GM12878 (cell line): ENCODE measurements at regions not wholly inside any gene's neighbourhood (a gene's known extent, or its start where the extent isn't known, plus 50 kb on each side); places are given as distances from the start of the nearest gene placed in this dataset.

Source experiments
- TF ChIP-seq, protein P1 (sequence below): IDR thresholded peaks from 2 replicates; pipeline ENCODE4 v1.6.1; 2011; ENCODE audit warnings: low read depth, low read length, improper control_type of control experiment, borderline replicate concordance
- TF ChIP-seq, protein P2 (sequence below): IDR thresholded peaks from 2 replicates; pipeline ENCODE4 v1.6.1; 2011; ENCODE audit warnings: mild to moderate bottlenecking, low read depth, low read length, moderate library complexity; ENCODE audit not compliant: insufficient replicate concordance

DNA sequence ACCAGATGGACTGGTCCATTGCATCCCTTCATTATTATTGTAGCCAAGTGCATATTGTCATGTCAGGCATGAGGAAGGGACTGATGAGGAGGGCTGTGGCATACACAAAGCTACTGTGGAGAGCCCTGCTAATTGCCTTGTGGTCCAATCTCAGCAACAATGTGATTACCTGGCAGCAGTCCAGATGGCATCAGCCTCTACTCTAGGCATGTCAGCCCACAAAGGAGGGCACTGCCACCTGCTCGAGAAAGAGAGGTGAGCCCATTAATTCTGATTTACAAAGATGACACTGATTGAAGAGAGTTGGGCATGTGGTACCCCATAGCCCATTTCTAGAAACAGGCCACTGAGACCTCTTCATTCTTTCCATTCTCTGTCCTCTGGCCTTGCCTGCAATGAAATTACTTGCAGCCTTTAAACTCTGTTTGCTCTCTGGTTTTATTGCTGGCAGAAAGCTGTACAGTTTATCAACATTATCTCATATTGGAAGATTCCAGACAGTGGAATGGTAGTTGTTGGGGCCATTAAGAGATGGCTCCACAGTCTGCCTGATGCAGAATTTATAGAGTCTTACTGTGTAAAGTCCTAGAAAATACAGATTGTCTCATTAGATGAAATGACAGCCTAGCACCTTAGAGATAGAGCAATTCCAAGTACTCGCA is 307.7 kb downstream of the ARPP21 start:
- TF ChIP-seq, protein P1, sequence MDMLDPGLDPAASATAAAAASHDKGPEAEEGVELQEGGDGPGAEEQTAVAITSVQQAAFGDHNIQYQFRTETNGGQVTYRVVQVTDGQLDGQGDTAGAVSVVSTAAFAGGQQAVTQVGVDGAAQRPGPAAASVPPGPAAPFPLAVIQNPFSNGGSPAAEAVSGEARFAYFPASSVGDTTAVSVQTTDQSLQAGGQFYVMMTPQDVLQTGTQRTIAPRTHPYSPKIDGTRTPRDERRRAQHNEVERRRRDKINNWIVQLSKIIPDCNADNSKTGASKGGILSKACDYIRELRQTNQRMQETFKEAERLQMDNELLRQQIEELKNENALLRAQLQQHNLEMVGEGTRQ = no peak
- TF ChIP-seq, protein P2, sequence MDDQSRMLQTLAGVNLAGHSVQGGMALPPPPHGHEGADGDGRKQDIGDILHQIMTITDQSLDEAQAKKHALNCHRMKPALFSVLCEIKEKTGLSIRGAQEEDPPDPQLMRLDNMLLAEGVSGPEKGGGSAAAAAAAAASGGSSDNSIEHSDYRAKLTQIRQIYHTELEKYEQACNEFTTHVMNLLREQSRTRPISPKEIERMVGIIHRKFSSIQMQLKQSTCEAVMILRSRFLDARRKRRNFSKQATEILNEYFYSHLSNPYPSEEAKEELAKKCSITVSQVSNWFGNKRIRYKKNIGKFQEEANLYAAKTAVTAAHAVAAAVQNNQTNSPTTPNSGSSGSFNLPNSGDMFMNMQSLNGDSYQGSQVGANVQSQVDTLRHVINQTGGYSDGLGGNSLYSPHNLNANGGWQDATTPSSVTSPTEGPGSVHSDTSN = no peak
